WTC11 (cell line): ENCODE measurements at regions not wholly inside any gene's neighbourhood (a gene's known extent, or its start where the extent isn't known, plus 50 kb on each side); places are given as distances from the start of the nearest gene placed in this dataset.
A peak's percentile ranks its signal among the peaks of the same experiment; 100 is the strongest.

Source experiments
- ATAC-seq: fragments of 200-7000 bp; cut with Tn5 transposase; 2 replicates; pipeline ENCODE4 v1.10.0; 2021; ENCODE audit warnings: mild to moderate bottlenecking, moderate library complexity
- CTCF ChIA-PET: fragments of 300-600 bp; sonication (Branson Sonifier 250); formaldehyde crosslinking; loops from one replicate; lab custom pipeline; 2021; ENCODE audit warnings: antibody characterized with exemption; lab: Charles Lee
- POLR2A ChIA-PET: fragments of 350-600 bp; sonication (Branson Sonifier 250); formaldehyde crosslinking; loops from one replicate; lab custom pipeline; 2021; ENCODE audit warnings: antibody characterized with exemption; lab: Charles Lee
- DNase-seq: peaks from one replicate; pipeline ENCODE4 v3.0.0; 2021; ENCODE audit warnings: low spot score
- H3K27ac Mint-ChIP-seq: 2 replicates; pipeline ENCODE4 v1.8.0; 2021; ENCODE audit warnings: mixed read lengths
- H3K27me3 Mint-ChIP-seq: 2 replicates; pipeline ENCODE4 v1.8.0; 2021; ENCODE audit warnings: low read depth, mild to moderate bottlenecking, moderate library complexity, mixed read lengths
- H3K36me3 Mint-ChIP-seq: 2 replicates; pipeline ENCODE4 v1.8.0; 2021; ENCODE audit warnings: mixed read lengths
- H3K4me1 Mint-ChIP-seq: 2 replicates; pipeline ENCODE4 v1.8.0; 2022; ENCODE audit warnings: mixed read lengths
- H3K4me3 Mint-ChIP-seq: 2 replicates; pipeline ENCODE4 v1.8.0; 2021; ENCODE audit warnings: mild to moderate bottlenecking, moderate library complexity, mixed read lengths
- H3K9me3 Mint-ChIP-seq: 2 replicates; pipeline ENCODE4 v1.8.0; 2021; ENCODE audit warnings: mixed read lengths
- NFE2L1 ChIP-seq: sonication (generic); formaldehyde crosslinking; IDR thresholded peaks from 2 replicates; pipeline ENCODE4 v1.8.1; 2023; ENCODE audit warnings: missing genetic modification reagents
- NFYB ChIP-seq: sonication (generic); formaldehyde crosslinking; conservative IDR thresholded peaks from 2 replicates; pipeline ENCODE4 v1.8.0; 2022; ENCODE audit warnings: low read depth, missing genetic modification reagents
- SMAD3 ChIP-seq: sonication (generic); formaldehyde crosslinking; IDR thresholded peaks from 2 replicates; pipeline ENCODE4 v1.8.0; 2022; ENCODE audit warnings: missing genetic modification reagents, mild to moderate bottlenecking, borderline replicate concordance
- TEAD1 ChIP-seq: sonication (generic); formaldehyde crosslinking; IDR thresholded peaks from 2 replicates; pipeline ENCODE4 v1.8.0; 2022; ENCODE audit warnings: mild to moderate bottlenecking, missing genetic modification reagents
- ZNF317 ChIP-seq: sonication (generic); formaldehyde crosslinking; IDR thresholded peaks from 2 replicates; pipeline ENCODE4 v1.8.1; 2023; ENCODE audit warnings: low read depth, mild to moderate bottlenecking, moderate library complexity, missing genetic modification reagents, borderline replicate concordance
- ZNF671 ChIP-seq: fragments of 250-450 bp; sonication (Bioruptor Pico); IDR thresholded peaks from 2 replicates; pipeline ENCODE4 v1.8.0; 2021; ENCODE audit warnings: mild to moderate bottlenecking
- TF ChIP-seq, protein P1 (sequence below): fragments of 200-600 bp; IDR thresholded peaks from 2 replicates; pipeline ENCODE4 v1.8.0; 2022; ENCODE audit warnings: antibody characterized with exemption
- TF ChIP-seq, protein P2 (sequence below): sonication (generic); formaldehyde crosslinking; IDR thresholded peaks from 2 replicates; pipeline ENCODE4 v1.8.1; 2022; ENCODE audit warnings: missing genetic modification reagents, borderline replicate concordance
- TF ChIP-seq, protein P3 (sequence below): fragments of 250-450 bp; sonication (Bioruptor Pico); IDR thresholded peaks from 2 replicates; pipeline ENCODE4 v1.9.0; 2021; ENCODE audit warnings: mild to moderate bottlenecking, borderline replicate concordance
- TF ChIP-seq, protein P4 (sequence below): sonication (generic); formaldehyde crosslinking; IDR thresholded peaks from 2 replicates; pipeline ENCODE4 v1.8.1; 2022; ENCODE audit warnings: mild to moderate bottlenecking, moderate library complexity, missing genetic modification reagents
- TF ChIP-seq, protein P5 (sequence below): sonication (generic); formaldehyde crosslinking; IDR thresholded peaks from 2 replicates; pipeline ENCODE4 v1.8.0; 2022; ENCODE audit warnings: mild to moderate bottlenecking, missing genetic modification reagents
- TF ChIP-seq, protein P6 (sequence below): sonication (generic); formaldehyde crosslinking; IDR thresholded peaks from 2 replicates; pipeline ENCODE4 v1.8.1; 2022; ENCODE audit warnings: low read depth, mild to moderate bottlenecking, moderate library complexity, missing genetic modification reagents, borderline replicate concordance

DNA sequence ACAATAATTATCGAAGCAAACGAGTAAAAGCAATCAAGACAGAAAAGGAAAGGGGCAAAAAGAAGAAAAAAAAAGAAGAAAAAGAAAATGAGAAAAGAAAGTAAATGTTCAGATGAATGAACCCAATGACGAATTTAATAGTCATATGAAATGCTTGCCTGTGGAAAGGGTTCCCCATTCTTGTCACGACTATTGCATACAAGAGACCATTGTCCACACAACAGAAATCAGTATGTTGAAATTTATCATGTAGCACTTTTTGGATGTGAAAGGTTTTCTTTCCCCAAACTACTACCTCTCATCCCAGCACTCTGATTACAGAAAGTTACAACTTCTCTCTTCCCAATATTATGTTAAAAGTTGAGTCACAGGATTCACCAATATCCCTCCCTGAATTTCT is 162.4 kb downstream of the ZDHHC21 start:
- Mint-ChIP-seq H3K4me3 (no peak overlapping the region), H3K4me1 (peaks cover 62% of the 10 kb centered on the region)
- POLR2A ChIA-PET = no interaction called here

More for the DNA sequence above, 162.4 kb downstream of the ZDHHC21 start:
- Mint-ChIP-seq H3K27me3 (peaks cover 2% of the 10 kb centered on the region; the same call in 1 of the 2 replicates), H3K9me3 (no peaks in the 10 kb centered on the region), H3K36me3 (no peaks in the 10 kb centered on the region), H3K27ac (peak overlapping the region; percentile 54; the same call in 1 of the 2 replicates)
- CTCF ChIA-PET = interaction anchor here (1.5 kb wide), 1 partner anchor 16 kb away, joined by 8 read pairs; no protein-coding TSS in a partner anchor
- TF ChIP-seq SMAD3 (CRISPR knock-in tag) (no peak), ZNF317 (CRISPR knock-in tag) (no peak), NFYB (CRISPR knock-in tag) (no peak), TEAD1 (CRISPR knock-in tag) (no peak), ZNF671 (CRISPR knock-in tag) (no peak), NFE2L1 (no peak)
- TF ChIP-seq, protein P1, sequence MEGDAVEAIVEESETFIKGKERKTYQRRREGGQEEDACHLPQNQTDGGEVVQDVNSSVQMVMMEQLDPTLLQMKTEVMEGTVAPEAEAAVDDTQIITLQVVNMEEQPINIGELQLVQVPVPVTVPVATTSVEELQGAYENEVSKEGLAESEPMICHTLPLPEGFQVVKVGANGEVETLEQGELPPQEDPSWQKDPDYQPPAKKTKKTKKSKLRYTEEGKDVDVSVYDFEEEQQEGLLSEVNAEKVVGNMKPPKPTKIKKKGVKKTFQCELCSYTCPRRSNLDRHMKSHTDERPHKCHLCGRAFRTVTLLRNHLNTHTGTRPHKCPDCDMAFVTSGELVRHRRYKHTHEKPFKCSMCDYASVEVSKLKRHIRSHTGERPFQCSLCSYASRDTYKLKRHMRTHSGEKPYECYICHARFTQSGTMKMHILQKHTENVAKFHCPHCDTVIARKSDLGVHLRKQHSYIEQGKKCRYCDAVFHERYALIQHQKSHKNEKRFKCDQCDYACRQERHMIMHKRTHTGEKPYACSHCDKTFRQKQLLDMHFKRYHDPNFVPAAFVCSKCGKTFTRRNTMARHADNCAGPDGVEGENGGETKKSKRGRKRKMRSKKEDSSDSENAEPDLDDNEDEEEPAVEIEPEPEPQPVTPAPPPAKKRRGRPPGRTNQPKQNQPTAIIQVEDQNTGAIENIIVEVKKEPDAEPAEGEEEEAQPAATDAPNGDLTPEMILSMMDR = no peak
- TF ChIP-seq, protein P2, sequence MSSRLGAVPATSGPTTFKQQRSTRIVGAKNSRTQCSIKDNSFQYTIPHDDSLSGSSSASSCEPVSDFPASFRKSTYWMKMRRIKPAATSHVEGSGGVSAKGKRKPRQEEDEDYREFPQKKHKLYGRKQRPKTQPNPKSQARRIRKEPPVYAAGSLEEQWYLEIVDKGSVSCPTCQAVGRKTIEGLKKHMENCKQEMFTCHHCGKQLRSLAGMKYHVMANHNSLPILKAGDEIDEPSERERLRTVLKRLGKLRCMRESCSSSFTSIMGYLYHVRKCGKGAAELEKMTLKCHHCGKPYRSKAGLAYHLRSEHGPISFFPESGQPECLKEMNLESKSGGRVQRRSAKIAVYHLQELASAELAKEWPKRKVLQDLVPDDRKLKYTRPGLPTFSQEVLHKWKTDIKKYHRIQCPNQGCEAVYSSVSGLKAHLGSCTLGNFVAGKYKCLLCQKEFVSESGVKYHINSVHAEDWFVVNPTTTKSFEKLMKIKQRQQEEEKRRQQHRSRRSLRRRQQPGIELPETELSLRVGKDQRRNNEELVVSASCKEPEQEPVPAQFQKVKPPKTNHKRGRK (CRISPR knock-in tag) = no peak
- TF ChIP-seq, protein P3, sequence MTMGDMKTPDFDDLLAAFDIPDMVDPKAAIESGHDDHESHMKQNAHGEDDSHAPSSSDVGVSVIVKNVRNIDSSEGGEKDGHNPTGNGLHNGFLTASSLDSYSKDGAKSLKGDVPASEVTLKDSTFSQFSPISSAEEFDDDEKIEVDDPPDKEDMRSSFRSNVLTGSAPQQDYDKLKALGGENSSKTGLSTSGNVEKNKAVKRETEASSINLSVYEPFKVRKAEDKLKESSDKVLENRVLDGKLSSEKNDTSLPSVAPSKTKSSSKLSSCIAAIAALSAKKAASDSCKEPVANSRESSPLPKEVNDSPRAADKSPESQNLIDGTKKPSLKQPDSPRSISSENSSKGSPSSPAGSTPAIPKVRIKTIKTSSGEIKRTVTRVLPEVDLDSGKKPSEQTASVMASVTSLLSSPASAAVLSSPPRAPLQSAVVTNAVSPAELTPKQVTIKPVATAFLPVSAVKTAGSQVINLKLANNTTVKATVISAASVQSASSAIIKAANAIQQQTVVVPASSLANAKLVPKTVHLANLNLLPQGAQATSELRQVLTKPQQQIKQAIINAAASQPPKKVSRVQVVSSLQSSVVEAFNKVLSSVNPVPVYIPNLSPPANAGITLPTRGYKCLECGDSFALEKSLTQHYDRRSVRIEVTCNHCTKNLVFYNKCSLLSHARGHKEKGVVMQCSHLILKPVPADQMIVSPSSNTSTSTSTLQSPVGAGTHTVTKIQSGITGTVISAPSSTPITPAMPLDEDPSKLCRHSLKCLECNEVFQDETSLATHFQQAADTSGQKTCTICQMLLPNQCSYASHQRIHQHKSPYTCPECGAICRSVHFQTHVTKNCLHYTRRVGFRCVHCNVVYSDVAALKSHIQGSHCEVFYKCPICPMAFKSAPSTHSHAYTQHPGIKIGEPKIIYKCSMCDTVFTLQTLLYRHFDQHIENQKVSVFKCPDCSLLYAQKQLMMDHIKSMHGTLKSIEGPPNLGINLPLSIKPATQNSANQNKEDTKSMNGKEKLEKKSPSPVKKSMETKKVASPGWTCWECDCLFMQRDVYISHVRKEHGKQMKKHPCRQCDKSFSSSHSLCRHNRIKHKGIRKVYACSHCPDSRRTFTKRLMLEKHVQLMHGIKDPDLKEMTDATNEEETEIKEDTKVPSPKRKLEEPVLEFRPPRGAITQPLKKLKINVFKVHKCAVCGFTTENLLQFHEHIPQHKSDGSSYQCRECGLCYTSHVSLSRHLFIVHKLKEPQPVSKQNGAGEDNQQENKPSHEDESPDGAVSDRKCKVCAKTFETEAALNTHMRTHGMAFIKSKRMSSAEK (CRISPR knock-in tag) = no peak
- TF ChIP-seq, protein P4, sequence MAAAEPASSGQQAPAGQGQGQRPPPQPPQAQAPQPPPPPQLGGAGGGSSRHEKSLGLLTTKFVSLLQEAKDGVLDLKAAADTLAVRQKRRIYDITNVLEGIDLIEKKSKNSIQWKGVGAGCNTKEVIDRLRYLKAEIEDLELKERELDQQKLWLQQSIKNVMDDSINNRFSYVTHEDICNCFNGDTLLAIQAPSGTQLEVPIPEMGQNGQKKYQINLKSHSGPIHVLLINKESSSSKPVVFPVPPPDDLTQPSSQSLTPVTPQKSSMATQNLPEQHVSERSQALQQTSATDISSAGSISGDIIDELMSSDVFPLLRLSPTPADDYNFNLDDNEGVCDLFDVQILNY (CRISPR knock-in tag) = no peak
- TF ChIP-seq, protein P5, sequence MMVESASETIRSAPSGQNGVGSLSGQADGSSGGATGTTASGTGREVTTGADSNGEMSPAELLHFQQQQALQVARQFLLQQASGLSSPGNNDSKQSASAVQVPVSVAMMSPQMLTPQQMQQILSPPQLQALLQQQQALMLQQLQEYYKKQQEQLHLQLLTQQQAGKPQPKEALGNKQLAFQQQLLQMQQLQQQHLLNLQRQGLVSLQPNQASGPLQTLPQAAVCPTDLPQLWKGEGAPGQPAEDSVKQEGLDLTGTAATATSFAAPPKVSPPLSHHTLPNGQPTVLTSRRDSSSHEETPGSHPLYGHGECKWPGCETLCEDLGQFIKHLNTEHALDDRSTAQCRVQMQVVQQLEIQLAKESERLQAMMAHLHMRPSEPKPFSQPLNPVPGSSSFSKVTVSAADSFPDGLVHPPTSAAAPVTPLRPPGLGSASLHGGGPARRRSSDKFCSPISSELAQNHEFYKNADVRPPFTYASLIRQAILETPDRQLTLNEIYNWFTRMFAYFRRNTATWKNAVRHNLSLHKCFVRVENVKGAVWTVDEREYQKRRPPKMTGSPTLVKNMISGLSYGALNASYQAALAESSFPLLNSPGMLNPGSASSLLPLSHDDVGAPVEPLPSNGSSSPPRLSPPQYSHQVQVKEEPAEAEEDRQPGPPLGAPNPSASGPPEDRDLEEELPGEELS (CRISPR knock-in tag) = no peak
- TF ChIP-seq, protein P6, sequence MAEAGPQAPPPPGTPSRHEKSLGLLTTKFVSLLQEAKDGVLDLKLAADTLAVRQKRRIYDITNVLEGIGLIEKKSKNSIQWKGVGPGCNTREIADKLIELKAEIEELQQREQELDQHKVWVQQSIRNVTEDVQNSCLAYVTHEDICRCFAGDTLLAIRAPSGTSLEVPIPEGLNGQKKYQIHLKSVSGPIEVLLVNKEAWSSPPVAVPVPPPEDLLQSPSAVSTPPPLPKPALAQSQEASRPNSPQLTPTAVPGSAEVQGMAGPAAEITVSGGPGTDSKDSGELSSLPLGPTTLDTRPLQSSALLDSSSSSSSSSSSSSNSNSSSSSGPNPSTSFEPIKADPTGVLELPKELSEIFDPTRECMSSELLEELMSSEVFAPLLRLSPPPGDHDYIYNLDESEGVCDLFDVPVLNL = no peak
- ATAC-seq (no peak), DNase-seq (no peak)
